C4-2B (cell line): ENCODE measurements at regions not wholly inside any gene's neighbourhood (a gene's known extent, or its start where the extent isn't known, plus 50 kb on each side); places are given as distances from the start of the nearest gene placed in this dataset.
"Not testable (repeated sequence)": the region's sequence is repeated elsewhere in the genome, so short reads cannot be mapped to it uniquely, and the experiment has no call there.

Experiments
- H3K27ac ChIP-seq: fragments of 450-650 bp; 2 replicates; pipeline ENCODE4 v1.5.1; 2017
- CTCF ChIP-seq: fragments of 450-650 bp; conservative IDR thresholded peaks from 2 replicates; pipeline ENCODE4 v1.5.1; 2017; ENCODE audit warnings: mild to moderate bottlenecking
- ZFX ChIP-seq: fragments of 450-650 bp; IDR thresholded peaks from 2 replicates; pipeline ENCODE4 v1.6.1; 2017

- TF ChIP-seq ZFX (no peak), CTCF (no peak)
- no peak overlapping the region for H3K27ac ChIP-seq
These were observed 64.3 kb downstream of the ELAPOR2 start for GRCh38 chr7:86995052-86995725.

GRCh38 chr7:86991771-86992191, 67.7 kb downstream of the ELAPOR2 start:
- TF ChIP-seq ZFX (no peak), CTCF (no peak)
- H3K27ac ChIP-seq = no peak overlapping the region

GRCh38 chr7:86991093-86991769, 68.2 kb downstream of the ELAPOR2 start:
- H3K27ac ChIP-seq = no peak overlapping the region
- TF ChIP-seq CTCF = no peak

- TF ChIP-seq ZFX (no peak), CTCF (no peak)
- no peak overlapping the region for H3K27ac ChIP-seq
These were observed 70.0 kb downstream of the ELAPOR2 start for GRCh38 chr7:86989407-86989806.

GRCh38 chr7:86987834-86988233, 71.6 kb downstream of the ELAPOR2 start:
- H3K27ac ChIP-seq = not testable (repeated sequence)

GRCh38 chr7:86987358-86987757, 72.1 kb downstream of the ELAPOR2 start:
- H3K27ac ChIP-seq = not testable (repeated sequence)

GRCh38 chr7:86985342-86985741, 74.1 kb downstream of the ELAPOR2 start:
- not testable (repeated sequence) for H3K27ac ChIP-seq

- not testable (repeated sequence) for H3K27ac ChIP-seq
These were observed 75.8 kb downstream of the ELAPOR2 start for GRCh38 chr7:86983654-86984053.

- H3K27ac ChIP-seq = peak overlapping the region; percentile 44
These were observed 77.5 kb downstream of the ELAPOR2 start for GRCh38 chr7:86981937-86982336.

GRCh38 chr7:86981127-86981526, 78.3 kb downstream of the ELAPOR2 start:
- TF ChIP-seq CTCF = no peak
- TF ChIP-seq ZFX = no peak

More at GRCh38 chr7:86981127-86981526, 78.3 kb downstream of the ELAPOR2 start:
- H3K27ac ChIP-seq = peak overlapping the region; percentile 44; the same call in 1 of the 2 replicates
